Cardiac fibroblast (primary cell): ENCODE measurements at regions not wholly inside any gene's neighbourhood (a gene's known extent, or its start where the extent isn't known, plus 50 kb on each side); places are given as distances from the start of the nearest gene placed in this dataset.

Experiments
- DNase-seq, 2 donors: peaks; one replicate each; pipeline versions ENCODE4 v3.0.0 to v3.0.0-alpha.2; 2010; ENCODE audit warnings: low read depth in 2 of 2
- H3K4me3 ChIP-seq, 2 donors: replicated peaks in 1 of 2; 1 replicate in 1 of 2; 2 replicates in 1 of 2; pipeline ENCODE4 v1.5.1; 2011; ENCODE audit warnings: low read depth in 2 of 2, low read length in 2 of 2, mild to moderate bottlenecking in 2 of 2, moderate library complexity in 1 of 2
- CTCF ChIP-seq: IDR thresholded peaks from one replicate; pipeline ENCODE4 v1.5.1; 2011; ENCODE audit warnings: low read depth, mild to moderate bottlenecking, low read length, inconsistent platforms

GRCh38 chr7:13420726-13421125 is 568.7 kb downstream of the ETV1 start:
- no peak for DNase-seq
- H3K4me3 ChIP-seq, result no peak overlapping the region
- no peak for TF ChIP-seq CTCF

DNA sequence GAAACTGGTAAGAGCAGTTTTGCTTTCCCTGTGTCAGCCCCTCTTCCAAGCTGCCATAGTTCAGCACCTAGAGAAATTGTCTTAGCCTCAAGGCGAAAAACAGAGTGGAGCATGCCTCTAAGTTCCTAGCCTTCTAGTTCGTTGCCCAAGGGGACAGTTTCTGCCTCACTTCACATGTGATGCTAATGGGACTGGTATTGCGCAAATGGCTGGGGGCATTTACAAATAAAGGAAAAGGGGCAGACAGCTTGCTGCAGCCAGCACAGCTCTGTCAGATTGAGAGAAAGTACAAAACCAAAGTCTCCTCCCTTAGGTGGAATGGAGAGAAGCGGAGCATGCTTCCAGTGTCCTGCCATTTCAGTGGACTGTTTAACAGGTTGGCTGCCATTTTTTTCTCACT is 567.7 kb downstream of the ETV1 start:
- TF ChIP-seq CTCF, result no peak
- no peak overlapping the region for H3K4me3 ChIP-seq
- no peak for DNase-seq

- no peak overlapping the region for H3K4me3 ChIP-seq
- TF ChIP-seq CTCF, result no peak
- no peak for DNase-seq
Observed at GRCh38 chr7:13433946-13434345, 555.5 kb downstream of the ETV1 start.

DNA sequence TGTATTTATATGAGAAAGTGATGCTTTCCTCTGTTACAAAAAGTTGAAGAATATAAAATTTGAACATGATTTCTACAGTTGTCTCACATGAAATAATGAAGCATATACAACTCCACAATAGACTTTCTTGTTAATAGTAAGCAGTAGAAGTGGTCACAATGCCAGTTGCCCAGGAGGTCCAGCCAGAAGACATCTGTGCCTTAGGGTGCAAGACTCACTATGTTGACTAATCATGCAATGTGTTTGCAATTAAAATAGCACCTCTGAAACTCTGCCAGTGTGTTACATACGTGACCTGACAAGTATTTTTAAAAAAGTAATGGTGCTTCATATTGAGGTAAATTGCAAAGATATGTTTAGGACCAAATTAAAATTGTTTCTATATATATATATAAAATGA is 547.2 kb downstream of the ETV1 start:
- TF ChIP-seq CTCF, result no peak
- DNase-seq, result no peak
- H3K4me3 ChIP-seq, result no peak overlapping the region

GRCh38 chr7:13447637-13448036 is 541.8 kb downstream of the ETV1 start:
- TF ChIP-seq CTCF, result no peak
- H3K4me3 ChIP-seq, result no peak overlapping the region
- no peak for DNase-seq

DNA sequence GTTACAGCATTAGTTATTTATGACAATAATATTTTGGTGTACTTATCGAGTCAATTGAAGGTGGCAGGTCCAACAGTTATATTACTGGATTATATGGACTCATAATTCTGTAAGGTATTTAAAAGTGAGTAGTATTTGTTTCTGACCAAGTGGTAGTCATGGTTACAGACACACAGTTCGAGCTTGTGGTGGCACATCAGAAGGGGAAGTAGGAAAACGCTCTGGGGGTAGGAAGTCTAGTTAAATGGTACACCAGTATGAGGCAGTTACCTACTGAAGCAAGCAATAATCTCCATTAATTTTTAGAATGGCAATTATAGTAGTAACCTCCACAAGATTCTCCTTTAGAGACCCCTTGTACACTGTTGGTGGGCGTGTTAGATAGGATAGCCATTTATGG is 541.2 kb downstream of the ETV1 start:
- no peak overlapping the region for H3K4me3 ChIP-seq
- no peak for DNase-seq
- no peak for TF ChIP-seq CTCF

GRCh38 chr7:13449460-13449859 is 540.0 kb downstream of the ETV1 start:
- no peak overlapping the region for H3K4me3 ChIP-seq
- no peak for DNase-seq
- TF ChIP-seq CTCF, result no peak
